OCI-LY7 (cell line): ENCODE measurements at regions not wholly inside any gene's neighbourhood (a gene's known extent, or its start where the extent isn't known, plus 50 kb on each side); places are given as distances from the start of the nearest gene placed in this dataset.

Experiments
- BruUV-seq: library from RNA; stranded (reverse); fragments of 400-500 nt; replicated peaks from 2 replicates; lab custom pipeline; 2021; lab: Mats Ljungman, UMichigan
- CTCF ChIA-PET: fragments of 300-600 bp; sonication (Branson Sonifier 250); formaldehyde crosslinking; loops from one replicate; lab custom pipeline; 2022; ENCODE audit warnings: antibody characterized with exemption; ENCODE audit not compliant: unreplicated experiment; lab: Charles Lee
- POLR2A ChIA-PET: fragments of 300-600 bp; sonication (Branson Sonifier 250); formaldehyde crosslinking; loops from one replicate; lab custom pipeline; 2022; ENCODE audit warnings: antibody characterized with exemption; lab: Charles Lee
- DNase-seq: peaks from one replicate; pipeline ENCODE4 v3.0.0-alpha.2; 2015; ENCODE audit warnings: low spot score
- H2AFZ ChIP-seq: fragments of 200-600 bp; sonication (generic), shearing (Covaris generic); 2 replicates; pipeline ENCODE4 v1.6.1; 2014; ENCODE audit warnings: mild to moderate bottlenecking, antibody characterized with exemption, low read length, moderate library complexity
- H3K27ac ChIP-seq: fragments of 200-600 bp; sonication (generic); 2 replicates; pipeline ENCODE4 v1.5.1; 2014; ENCODE audit warnings: mixed run types, low read depth, mild to moderate bottlenecking, moderate library complexity, low read length, inconsistent platforms; ENCODE audit not compliant: poor library complexity, severe bottlenecking
- H3K36me3 ChIP-seq: fragments of 200-600 bp; sonication (generic); 2 replicates; pipeline ENCODE4 v1.6.1; 2014; ENCODE audit warnings: mild to moderate bottlenecking, antibody characterized with exemption, low read length, moderate library complexity, mixed read lengths; ENCODE audit not compliant: insufficient read depth
- H3K4me1 ChIP-seq: fragments of 200-600 bp; sonication (generic); 2 replicates; pipeline ENCODE4 v1.5.1; 2014; ENCODE audit warnings: mild to moderate bottlenecking, low read length; ENCODE audit not compliant: insufficient read depth, poor library complexity, severe bottlenecking
- H3K4me2 ChIP-seq: fragments of 200-600 bp; sonication (generic); 2 replicates; pipeline ENCODE4 v1.6.1; 2014; ENCODE audit warnings: mild to moderate bottlenecking, low read length
- H3K4me3 ChIP-seq: fragments of 200-600 bp; sonication (generic); 2 replicates; pipeline ENCODE4 v1.5.1; 2014; ENCODE audit warnings: mild to moderate bottlenecking, low read depth, low read length; ENCODE audit not compliant: poor library complexity, severe bottlenecking
- H3K79me2 ChIP-seq: fragments of 200-600 bp; sonication (generic); 2 replicates; pipeline ENCODE4 v1.6.1; 2016; ENCODE audit warnings: low read depth, mild to moderate bottlenecking, low read length, moderate library complexity, mixed read lengths; ENCODE audit not compliant: insufficient read depth
- H3K9me2 ChIP-seq: fragments of 200-600 bp; sonication (generic); 2 replicates; pipeline ENCODE4 v1.6.1; 2016; ENCODE audit warnings: mild to moderate bottlenecking, low read length, mixed read lengths; ENCODE audit not compliant: insufficient read depth
- H3K9me3 ChIP-seq: fragments of 200-600 bp; sonication (generic); 2 replicates; pipeline ENCODE4 v1.6.1; 2014; ENCODE audit warnings: mild to moderate bottlenecking, mixed run types, low read length, mixed read lengths
- H4K20me1 ChIP-seq: fragments of 200-600 bp; sonication (generic); 2 replicates; pipeline ENCODE4 v1.6.1; 2014; ENCODE audit warnings: mild to moderate bottlenecking, antibody characterized with exemption, low read length, moderate library complexity, mixed read lengths; ENCODE audit not compliant: insufficient read depth
- CTCF ChIP-seq: fragments of 200-600 bp; sonication (generic); conservative IDR thresholded peaks from 2 replicates; pipeline ENCODE4 v1.5.1; 2014; ENCODE audit warnings: mild to moderate bottlenecking, antibody characterized with exemption, low read length, moderate library complexity, mixed read lengths
- EZH2phosphoT487 ChIP-seq: fragments of 200-600 bp; sonication (generic); IDR thresholded peaks from 2 replicates; pipeline ENCODE4 v1.6.1; 2018; ENCODE audit warnings: low read depth, borderline replicate concordance, mild to moderate bottlenecking, mixed run types, antibody characterized with exemption, low read length, moderate library complexity, mixed read lengths
- intact Hi-C: fragments of 100-400 bp; cut with micrococcal nuclease; formaldehyde crosslinking; loops from one replicate; pipeline ENCODE4 v1.10.0; 2022; ENCODE audit not compliant: unreplicated experiment

GRCh38 chr3:157930000-157930780 is 176.0 kb downstream of the SHOX2 start:
- Histone ChIP-seq H3K4me3 (no peak overlapping the region), H3K9me2 (no peaks in the 10 kb centered on the region), H4K20me1 (no peaks in the 10 kb centered on the region), H3K27ac (no peak overlapping the region), H2AFZ (no peak overlapping the region), H3K4me1 (no peaks in the 10 kb centered on the region), H3K4me2 (no peak overlapping the region), H3K79me2 (no peaks in the 10 kb centered on the region), H3K36me3 (no peaks in the 10 kb centered on the region), H3K9me3 (no peaks in the 10 kb centered on the region)
- intact Hi-C loops, result no loop called here
- POLR2A ChIA-PET, result interaction anchor here (0.7 to 1.4 kb wide), 3 partner anchors 11 to 317 kb away, joined by 3 to 4 read pairs (median 3); no protein-coding TSS in a partner anchor
- no peak for TF ChIP-seq EZH2phosphoT487
- no peak for TF ChIP-seq CTCF
- no TSS peak for BruUV-seq
- no peak for DNase-seq
- CTCF ChIA-PET, result no interaction called here

GRCh38 chr3:157926822-157927221 is 179.4 kb downstream of the SHOX2 start:
- Histone ChIP-seq H3K27ac (no peak overlapping the region), H4K20me1 (no peaks in the 10 kb centered on the region), H3K79me2 (no peaks in the 10 kb centered on the region), H3K4me2 (no peak overlapping the region), H2AFZ (no peak overlapping the region), H3K4me3 (no peak overlapping the region), H3K36me3 (no peaks in the 10 kb centered on the region), H3K4me1 (no peaks in the 10 kb centered on the region), H3K9me3 (no peaks in the 10 kb centered on the region), H3K9me2 (no peaks in the 10 kb centered on the region)
- DNase-seq, result no peak
- intact Hi-C loops, result no loop called here
- ChIA-PET POLR2A (no interaction called here), CTCF (no interaction called here)
- TF ChIP-seq EZH2phosphoT487 (no peak), CTCF (no peak)
- no TSS peak for BruUV-seq

DNA sequence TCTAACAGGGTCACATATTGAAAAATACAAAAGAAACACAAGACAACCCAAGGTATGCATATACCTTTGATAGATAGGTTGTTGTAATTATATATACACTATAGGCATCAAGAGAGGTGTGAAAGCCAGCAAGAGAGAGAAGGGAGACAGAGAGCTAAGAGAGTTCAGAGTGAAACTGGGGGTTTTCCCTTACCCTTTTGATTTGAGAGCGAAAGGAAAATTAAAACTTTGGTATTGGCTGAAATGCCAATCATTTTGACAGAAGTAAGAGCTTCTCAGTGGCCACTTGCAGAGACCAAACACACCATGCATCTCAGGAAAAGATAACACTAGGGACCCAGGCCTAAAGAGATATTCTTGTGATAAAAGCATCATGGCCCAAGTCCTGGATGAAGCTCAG is 183.6 kb downstream of the SHOX2 start:
- Histone ChIP-seq H3K4me2 (no peak overlapping the region), H3K36me3 (no peaks in the 10 kb centered on the region), H3K79me2 (no peaks in the 10 kb centered on the region), H3K9me3 (no peaks in the 10 kb centered on the region), H3K4me1 (no peaks in the 10 kb centered on the region), H3K9me2 (no peaks in the 10 kb centered on the region), H3K4me3 (no peak overlapping the region), H4K20me1 (no peaks in the 10 kb centered on the region), H2AFZ (no peak overlapping the region), H3K27ac (no peak overlapping the region)
- ChIA-PET POLR2A (interaction anchor here (1.0 kb wide), 1 partner anchor 15 kb away, joined by 4 read pairs; no protein-coding TSS in a partner anchor), CTCF (no interaction called here)
- no peak for DNase-seq
- intact Hi-C loops, result no loop called here
- TF ChIP-seq EZH2phosphoT487 (no peak), CTCF (no peak)
- no TSS peak for BruUV-seq
